HCT116 (cell line): ENCODE measurements at regions not wholly inside any gene's neighbourhood (a gene's known extent, or its start where the extent isn't known, plus 50 kb on each side); places are given as distances from the start of the nearest gene placed in this dataset.

Experiments used
- EZH2 ChIP-seq: fragments of 200-600 bp; sonication (generic); IDR thresholded peaks from 2 replicates; pipeline ENCODE4 v1.6.1; 2017; ENCODE audit warnings: antibody characterized with exemption, mixed run types
- FOSL1 ChIP-seq: IDR thresholded peaks from 2 replicates; pipeline ENCODE4 v1.6.1; 2012; ENCODE audit warnings: low read depth
- JUND ChIP-seq: IDR thresholded peaks from 2 replicates; pipeline ENCODE4 v1.6.1; 2012
- POLR2AphosphoS5 ChIP-seq: IDR thresholded peaks from 2 replicates; pipeline ENCODE4 v1.6.1; 2011; ENCODE audit warnings: mild to moderate bottlenecking, low read depth, low read length, moderate library complexity
- RAD21 ChIP-seq: IDR thresholded peaks from 2 replicates; pipeline ENCODE4 v1.6.1; 2012; ENCODE audit warnings: low read depth, mild to moderate bottlenecking
- SP1 ChIP-seq: IDR thresholded peaks from 2 replicates; pipeline ENCODE4 v1.6.1; 2012; ENCODE audit warnings: low read depth
- ZNF274 ChIP-seq: fragments of 200-500 bp; sonication (Bioruptor generic); IDR thresholded peaks from 2 replicates; pipeline ENCODE4 v1.6.1; 2014; ENCODE audit warnings: mild to moderate bottlenecking, low read depth, low read length, inconsistent platforms
- TF ChIP-seq, protein P1 (sequence below), 3 experiments: fragments of 200-600 bp in 1 of 3; sonication (generic) in 1 of 3; IDR thresholded peaks in 2 of 3; conservative IDR thresholded peaks in 1 of 3; 2 replicates each; pipeline ENCODE4 v1.5.1; 2012 to 2017; ENCODE audit warnings: low read depth in 2 of 3, low read length in 2 of 3, antibody characterized with exemption in 1 of 3, borderline replicate concordance in 1 of 3, control low read depth in 1 of 3, mild to moderate bottlenecking in 1 of 3, mixed read lengths in 1 of 3, mixed run types in 1 of 3, moderate library complexity in 1 of 3; ENCODE audit not compliant: insufficient read depth in 1 of 3
- TF ChIP-seq, protein P2 (sequence below): IDR thresholded peaks from 2 replicates; pipeline ENCODE4 v1.6.1; 2012; ENCODE audit warnings: low read depth
- TF ChIP-seq, protein P3 (sequence below): IDR thresholded peaks from 2 replicates; pipeline ENCODE4 v1.6.1; 2012

DNA sequence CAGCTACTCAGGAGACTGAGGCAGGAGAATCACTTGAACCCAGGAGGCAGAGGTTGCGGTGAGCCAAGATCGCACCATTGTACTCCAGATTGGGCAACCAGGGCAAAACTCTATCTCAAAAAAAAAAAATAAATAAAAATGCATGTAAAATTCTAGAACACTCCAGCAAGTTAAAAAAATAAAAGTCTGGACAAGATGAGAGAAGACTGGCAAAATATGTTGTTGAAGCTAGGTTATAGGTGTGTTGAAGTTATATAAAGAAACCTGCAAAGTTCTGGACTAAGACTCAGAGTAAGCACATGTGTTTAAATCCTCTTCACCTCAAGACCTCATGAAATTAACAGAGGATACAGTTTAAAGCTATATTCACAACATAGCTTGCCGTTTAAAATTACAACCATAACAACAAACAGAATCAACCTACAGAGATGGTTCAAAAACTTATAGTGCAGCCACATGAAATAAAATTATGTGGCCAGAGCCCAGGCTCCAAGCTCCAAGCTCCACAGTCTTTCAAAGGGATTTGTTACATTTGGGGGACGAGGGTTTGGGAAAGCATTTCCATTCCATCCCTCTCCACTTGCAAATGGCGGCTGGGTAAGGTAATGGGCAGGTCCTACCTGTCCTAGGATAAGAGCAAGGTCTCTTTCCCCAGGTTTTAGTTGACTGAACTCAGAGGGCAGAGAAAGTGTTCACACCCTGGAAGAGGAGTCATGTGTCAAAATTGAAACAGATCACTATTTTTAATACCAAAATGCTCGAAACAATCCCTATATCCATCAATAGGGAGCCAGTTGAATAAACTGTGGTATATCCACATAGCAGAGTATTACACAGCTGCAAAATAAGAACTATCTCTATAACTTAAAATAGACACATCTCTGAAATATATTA lies 59.9 kb upstream of the MYCN start:
- no peak for TF ChIP-seq ZNF274
- no peak for TF ChIP-seq EZH2
- no peak for TF ChIP-seq RAD21
- TF ChIP-seq, protein P1, sequence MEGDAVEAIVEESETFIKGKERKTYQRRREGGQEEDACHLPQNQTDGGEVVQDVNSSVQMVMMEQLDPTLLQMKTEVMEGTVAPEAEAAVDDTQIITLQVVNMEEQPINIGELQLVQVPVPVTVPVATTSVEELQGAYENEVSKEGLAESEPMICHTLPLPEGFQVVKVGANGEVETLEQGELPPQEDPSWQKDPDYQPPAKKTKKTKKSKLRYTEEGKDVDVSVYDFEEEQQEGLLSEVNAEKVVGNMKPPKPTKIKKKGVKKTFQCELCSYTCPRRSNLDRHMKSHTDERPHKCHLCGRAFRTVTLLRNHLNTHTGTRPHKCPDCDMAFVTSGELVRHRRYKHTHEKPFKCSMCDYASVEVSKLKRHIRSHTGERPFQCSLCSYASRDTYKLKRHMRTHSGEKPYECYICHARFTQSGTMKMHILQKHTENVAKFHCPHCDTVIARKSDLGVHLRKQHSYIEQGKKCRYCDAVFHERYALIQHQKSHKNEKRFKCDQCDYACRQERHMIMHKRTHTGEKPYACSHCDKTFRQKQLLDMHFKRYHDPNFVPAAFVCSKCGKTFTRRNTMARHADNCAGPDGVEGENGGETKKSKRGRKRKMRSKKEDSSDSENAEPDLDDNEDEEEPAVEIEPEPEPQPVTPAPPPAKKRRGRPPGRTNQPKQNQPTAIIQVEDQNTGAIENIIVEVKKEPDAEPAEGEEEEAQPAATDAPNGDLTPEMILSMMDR (IDR thresholded peaks at IDR 0.05 in 2 of 3, conservative IDR thresholded peaks at IDR 0.05 in 1 of 3; ENCODE audit: borderline replicate concordance in 1 of 3, insufficient read depth in 1 of 3, low read depth in 2 of 3, low read length in 2 of 3), result no peak
- TF ChIP-seq, protein P2, sequence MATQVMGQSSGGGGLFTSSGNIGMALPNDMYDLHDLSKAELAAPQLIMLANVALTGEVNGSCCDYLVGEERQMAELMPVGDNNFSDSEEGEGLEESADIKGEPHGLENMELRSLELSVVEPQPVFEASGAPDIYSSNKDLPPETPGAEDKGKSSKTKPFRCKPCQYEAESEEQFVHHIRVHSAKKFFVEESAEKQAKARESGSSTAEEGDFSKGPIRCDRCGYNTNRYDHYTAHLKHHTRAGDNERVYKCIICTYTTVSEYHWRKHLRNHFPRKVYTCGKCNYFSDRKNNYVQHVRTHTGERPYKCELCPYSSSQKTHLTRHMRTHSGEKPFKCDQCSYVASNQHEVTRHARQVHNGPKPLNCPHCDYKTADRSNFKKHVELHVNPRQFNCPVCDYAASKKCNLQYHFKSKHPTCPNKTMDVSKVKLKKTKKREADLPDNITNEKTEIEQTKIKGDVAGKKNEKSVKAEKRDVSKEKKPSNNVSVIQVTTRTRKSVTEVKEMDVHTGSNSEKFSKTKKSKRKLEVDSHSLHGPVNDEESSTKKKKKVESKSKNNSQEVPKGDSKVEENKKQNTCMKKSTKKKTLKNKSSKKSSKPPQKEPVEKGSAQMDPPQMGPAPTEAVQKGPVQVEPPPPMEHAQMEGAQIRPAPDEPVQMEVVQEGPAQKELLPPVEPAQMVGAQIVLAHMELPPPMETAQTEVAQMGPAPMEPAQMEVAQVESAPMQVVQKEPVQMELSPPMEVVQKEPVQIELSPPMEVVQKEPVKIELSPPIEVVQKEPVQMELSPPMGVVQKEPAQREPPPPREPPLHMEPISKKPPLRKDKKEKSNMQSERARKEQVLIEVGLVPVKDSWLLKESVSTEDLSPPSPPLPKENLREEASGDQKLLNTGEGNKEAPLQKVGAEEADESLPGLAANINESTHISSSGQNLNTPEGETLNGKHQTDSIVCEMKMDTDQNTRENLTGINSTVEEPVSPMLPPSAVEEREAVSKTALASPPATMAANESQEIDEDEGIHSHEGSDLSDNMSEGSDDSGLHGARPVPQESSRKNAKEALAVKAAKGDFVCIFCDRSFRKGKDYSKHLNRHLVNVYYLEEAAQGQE, result no peak
- no peak for TF ChIP-seq POLR2AphosphoS5
- no peak for TF ChIP-seq FOSL1
- TF ChIP-seq JUND, result no peak
- TF ChIP-seq, protein P3, sequence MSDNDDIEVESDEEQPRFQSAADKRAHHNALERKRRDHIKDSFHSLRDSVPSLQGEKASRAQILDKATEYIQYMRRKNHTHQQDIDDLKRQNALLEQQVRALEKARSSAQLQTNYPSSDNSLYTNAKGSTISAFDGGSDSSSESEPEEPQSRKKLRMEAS, result no peak
- TF ChIP-seq SP1, result no peak
